ENCODE measurements at regions not wholly inside any gene's neighbourhood (a gene's known extent, or its start where the extent isn't known, plus 50 kb on each side); places are given as distances from the start of the nearest gene placed in this dataset.
"Not testable (repeated sequence)": the region's sequence is repeated elsewhere in the genome, so short reads cannot be mapped to it uniquely, and the experiment has no call there.

GRCh38 chr4:79696534-79696933 lies 288.5 kb upstream of the GK2 start:
- H3K4me1 ChIP-seq (replicated peaks in 1 of 2); H3K4me3 ChIP-seq; H3K27ac ChIP-seq; ATAC-seq (replicated peaks in 6 of 8); in situ Hi-C loops (cut with MboI; ENCODE audit: low pct_unique_long_range_greater_than_20kb in 2 of 9, low sequenced_read_pairs in 9 of 9, unreplicated experiment in 9 of 9): not testable (repeated sequence)
- WGBS, 10 experiments = 60 to 100% (median 83%) methylated on average over 1 to 3 of the region's 3 CpGs; no CpG with 5 or more reads in 5 of the 10 experiments

- H3K27ac ChIP-seq = no peak overlapping the region
- H3K4me3 ChIP-seq = no peak overlapping the region
- no peaks in the 10 kb centered on the region for H3K4me1 ChIP-seq (replicated peaks in 1 of 2)
- WGBS, 10 experiments = 29 to 100% (median 60%) methylated on average over 1 to 2 of the region's 3 CpGs; no CpG with 5 or more reads in 3 of the 10 experiments
- no peak for ATAC-seq (replicated peaks in 6 of 8)
- in situ Hi-C loops (cut with MboI; ENCODE audit: low pct_unique_long_range_greater_than_20kb in 2 of 9, low sequenced_read_pairs in 9 of 9, unreplicated experiment in 9 of 9) = no loop called here
These were observed 287.8 kb upstream of the GK2 start for GRCh38 chr4:79695848-79696247.

- 49 to 100% (median 83%) methylated on average over 1 to 3 of the region's 3 CpGs; no CpG with 5 or more reads in 2 of the 10 experiments for WGBS, 10 experiments
- peaks cover 0 to 11% of the 10 kb centered on the region in 2 donors for H3K4me1 ChIP-seq (replicated peaks in 1 of 2)
- H3K27ac ChIP-seq = no peak overlapping the region
- no peak overlapping the region for H3K4me3 ChIP-seq
- in situ Hi-C loops (cut with MboI; ENCODE audit: low pct_unique_long_range_greater_than_20kb in 2 of 9, low sequenced_read_pairs in 9 of 9, unreplicated experiment in 9 of 9) = no loop called here
- no peak for ATAC-seq (replicated peaks in 6 of 8)
These were observed 281.7 kb upstream of the GK2 start for GRCh38 chr4:79689740-79690139.

GRCh38 chr4:79688691-79689090 lies 280.7 kb upstream of the GK2 start:
- Histone ChIP-seq H3K4me1 (replicated peaks in 1 of 2) (peaks cover 0 to 11% of the 10 kb centered on the region in 2 donors), H3K27ac (no peak overlapping the region), H3K4me3 (no peak overlapping the region)
- ATAC-seq (replicated peaks in 6 of 8) = no peak
- in situ Hi-C loops (cut with MboI; ENCODE audit: low pct_unique_long_range_greater_than_20kb in 2 of 9, low sequenced_read_pairs in 9 of 9, unreplicated experiment in 9 of 9) = no loop called here

- no peak overlapping the region for H3K27ac ChIP-seq
- in situ Hi-C loops (cut with MboI; ENCODE audit: low pct_unique_long_range_greater_than_20kb in 2 of 9, low sequenced_read_pairs in 9 of 9, unreplicated experiment in 9 of 9) = no loop called here
- H3K4me1 ChIP-seq (replicated peaks in 1 of 2) = peaks cover 0 to 11% of the 10 kb centered on the region in 2 donors
- peak in 3 of 8 experiments; percentile 26 to 58 (median 46) for ATAC-seq (replicated peaks in 6 of 8)
- 50 to 100% (median 70%) methylated on average over 1 to 2 of the region's 2 CpGs; no CpG with 5 or more reads in 4 of the 10 experiments for WGBS, 10 experiments
- no peak overlapping the region for H3K4me3 ChIP-seq
These were observed 279.0 kb upstream of the GK2 start for GRCh38 chr4:79687006-79687405.

- H3K4me1 ChIP-seq (replicated peaks in 1 of 2) = peaks cover 0 to 11% of the 10 kb centered on the region in 2 donors
- ATAC-seq (replicated peaks in 6 of 8) = no peak
- WGBS, 10 experiments = 60 to 100% (median 100%) methylated on average over 1 to 2 of the region's 2 CpGs; no CpG with 5 or more reads in 5 of the 10 experiments
- in situ Hi-C loops (cut with MboI; ENCODE audit: low pct_unique_long_range_greater_than_20kb in 2 of 9, low sequenced_read_pairs in 9 of 9, unreplicated experiment in 9 of 9) = no loop called here
- H3K4me3 ChIP-seq = no peak overlapping the region
- no peak overlapping the region for H3K27ac ChIP-seq
These were observed 277.5 kb upstream of the GK2 start for GRCh38 chr4:79685542-79685941.

GRCh38 chr4:79684516-79684915 lies 276.5 kb upstream of the GK2 start:
- WGBS, 10 experiments = 46 to 83% (median 78%) methylated on average over 2 to 3 of the region's 3 CpGs; no CpG with 5 or more reads in 2 of the 10 experiments
- no peak for ATAC-seq (replicated peaks in 6 of 8)
- Histone ChIP-seq H3K4me3 (no peak overlapping the region), H3K4me1 (replicated peaks in 1 of 2) (peaks cover 0 to 11% of the 10 kb centered on the region in 2 donors), H3K27ac (no peak overlapping the region)
- in situ Hi-C loops (cut with MboI; ENCODE audit: low pct_unique_long_range_greater_than_20kb in 2 of 9, low sequenced_read_pairs in 9 of 9, unreplicated experiment in 9 of 9) = no loop called here

GRCh38 chr4:79682801-79683530 lies 274.9 kb upstream of the GK2 start:
- in situ Hi-C loops (cut with MboI; ENCODE audit: low pct_unique_long_range_greater_than_20kb in 2 of 9, low sequenced_read_pairs in 9 of 9, unreplicated experiment in 9 of 9) = no loop called here
- 39 to 100% (median 73%) methylated on average over 1 to 5 of the region's 6 CpGs; no CpG with 5 or more reads in 1 of the 10 experiments for WGBS, 10 experiments
- H3K4me3 ChIP-seq = no peak overlapping the region
- H3K4me1 ChIP-seq (replicated peaks in 1 of 2) = peaks cover 0 to 11% of the 10 kb centered on the region in 2 donors
- no peak for ATAC-seq (replicated peaks in 6 of 8)
- H3K27ac ChIP-seq = no peak overlapping the region

GRCh38 chr4:79682161-79682560 lies 274.1 kb upstream of the GK2 start:
- in situ Hi-C loops (cut with MboI; ENCODE audit: low pct_unique_long_range_greater_than_20kb in 2 of 9, low sequenced_read_pairs in 9 of 9, unreplicated experiment in 9 of 9) = no loop called here
- no peak for ATAC-seq (replicated peaks in 6 of 8)
- H3K27ac ChIP-seq = no peak overlapping the region
- whole genome bisulfite sequencing, 10 experiments = 0 to 100% (median 81%) methylated on average over 1 to 4 of the region's 4 CpGs; no CpG with 5 or more reads in 2 of the 10 experiments
- peaks cover 0 to 5% of the 10 kb centered on the region in 2 donors for H3K4me1 ChIP-seq (replicated peaks in 1 of 2)
- H3K4me3 ChIP-seq = no peak overlapping the region

GRCh38 chr4:79679859-79680258 lies 271.8 kb upstream of the GK2 start:
- Histone ChIP-seq H3K4me1 (replicated peaks in 1 of 2) (no peaks in the 10 kb centered on the region), H3K4me3 (no peak overlapping the region), H3K27ac (no peak overlapping the region)
- in situ Hi-C loops (cut with MboI; ENCODE audit: low pct_unique_long_range_greater_than_20kb in 2 of 9, low sequenced_read_pairs in 9 of 9, unreplicated experiment in 9 of 9) = no loop called here
- ATAC-seq (replicated peaks in 6 of 8) = no peak
- WGBS, 10 experiments = 20 to 100% (median 78%) methylated on average over 1 of the region's 1 CpG; no CpG with 5 or more reads in 3 of the 10 experiments

- WGBS, 10 experiments = 23 to 100% (median 71%) methylated on average over 2 to 4 of the region's 4 CpGs; no CpG with 5 or more reads in 1 of the 10 experiments
- in situ Hi-C loops (cut with MboI; ENCODE audit: low pct_unique_long_range_greater_than_20kb in 2 of 9, low sequenced_read_pairs in 9 of 9, unreplicated experiment in 9 of 9) = no loop called here
- H3K4me3 ChIP-seq = no peak overlapping the region
- H3K27ac ChIP-seq = no peak overlapping the region
- H3K4me1 ChIP-seq (replicated peaks in 1 of 2) = no peaks in the 10 kb centered on the region
- ATAC-seq (replicated peaks in 6 of 8) = no peak
These were observed 270.6 kb upstream of the GK2 start for GRCh38 chr4:79678472-79679202.

GRCh38 chr4:79676705-79677104 lies 268.7 kb upstream of the GK2 start:
- no peak overlapping the region for H3K27ac ChIP-seq

GRCh38 chr4:79674906-79675305 lies 266.9 kb upstream of the GK2 start:
- H3K27ac ChIP-seq; ATAC-seq (replicated peaks in 6 of 8); H3K4me3 ChIP-seq; H3K4me1 ChIP-seq (replicated peaks in 1 of 2); in situ Hi-C loops (cut with MboI; ENCODE audit: low pct_unique_long_range_greater_than_20kb in 2 of 9, low sequenced_read_pairs in 9 of 9, unreplicated experiment in 9 of 9): not testable (repeated sequence)
- 20 to 90% (median 81%) methylated on average over 1 to 3 of the region's 4 CpGs; no CpG with 5 or more reads in 5 of the 10 experiments for WGBS, 10 experiments

More at GRCh38 chr4:79676705-79677104, 268.7 kb upstream of the GK2 start:
- WGBS, 10 experiments = 24 to 100% (median 80%) methylated on average over 1 to 2 of the region's 2 CpGs; no CpG with 5 or more reads in 3 of the 10 experiments
- in situ Hi-C loops (cut with MboI; ENCODE audit: low pct_unique_long_range_greater_than_20kb in 2 of 9, low sequenced_read_pairs in 9 of 9, unreplicated experiment in 9 of 9) = no loop called here
- ATAC-seq (replicated peaks in 6 of 8) = peak in 2 of 8 experiments; percentile 59 to 68
- H3K4me3 ChIP-seq = no peak overlapping the region
- H3K4me1 ChIP-seq (replicated peaks in 1 of 2) = no peaks in the 10 kb centered on the region
